ENCODE measurements at regions not wholly inside any gene's neighbourhood (a gene's known extent, or its start where the extent isn't known, plus 50 kb on each side); places are given as distances from the start of the nearest gene placed in this dataset.

- TF ChIP-seq CTCF (optimal IDR thresholded peaks at IDR 0.05 in 1 of 3, IDR thresholded peaks at IDR 0.05 in 1 of 3, conservative IDR thresholded peaks at IDR 0.05 in 1 of 3; ENCODE audit: extremely low read depth in 1 of 3, insufficient read depth in 2 of 3, low read length in 3 of 3) (no peak), EZH2 (IDR thresholded peaks at IDR 0.05; ENCODE audit: low read length) (no peak)
Observed at GRCh38 chr3:43997316-43997715, 244.4 kb upstream of the TOPAZ1 start.

All from keratinocyte (primary cell).